ENCODE measurements at regions not wholly inside any gene's neighbourhood (a gene's known extent, or its start where the extent isn't known, plus 50 kb on each side); places are given as distances from the start of the nearest gene placed in this dataset.

DNA sequence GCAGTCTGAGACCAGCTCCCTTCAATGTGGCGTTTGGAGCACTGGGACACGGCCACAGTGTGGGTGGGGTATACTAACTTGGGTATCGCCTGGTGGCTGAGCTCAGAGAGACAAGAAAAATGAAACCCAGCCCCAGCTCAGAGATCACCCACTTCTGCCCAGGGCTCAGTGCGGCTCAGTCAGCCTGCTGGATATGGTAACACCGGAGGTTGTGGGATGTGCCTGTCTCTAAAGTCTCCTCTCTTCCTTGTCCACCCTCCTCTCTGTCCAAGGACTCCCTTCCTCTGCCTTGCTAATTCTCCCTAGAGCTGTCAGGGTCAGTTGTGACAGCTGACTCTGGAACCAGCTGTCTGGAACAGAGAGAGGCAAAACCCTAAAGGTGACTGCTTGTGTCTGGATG is 149.1 kb downstream of the PTPN20 start:
- intact Hi-C loops (cut with micrococcal nuclease): no loop called here
- Histone ChIP-seq H2AFZ (ENCODE audit: insufficient read depth, low read depth, low read length, poor library complexity, severe bottlenecking) (no peak overlapping the region), H3K9ac (ENCODE audit: insufficient read depth, low read length, poor library complexity, severe bottlenecking) (no peak overlapping the region), H3K27me3 (ENCODE audit: control insufficient read depth in 2 of 2, insufficient read depth in 2 of 2, low read length in 2 of 2) (no peaks in the 10 kb centered on the region), H3K9me3 (replicated peaks in 1 of 2; ENCODE audit: control insufficient read depth in 1 of 2, insufficient read depth in 1 of 2, low read length in 2 of 2) (no peaks in the 10 kb centered on the region), H3K27ac (ENCODE audit: low read depth in 1 of 2, low read length in 2 of 2) (no peak overlapping the region), H3K36me3 (replicated peaks in 1 of 2; ENCODE audit: control insufficient read depth in 1 of 2, insufficient read depth in 2 of 2, low read length in 2 of 2) (no peaks in the 10 kb centered on the region), H3K4me2 (replicated peaks; ENCODE audit: extremely low read depth, low read length, poor library complexity, severe bottlenecking) (no peak overlapping the region), H3K79me2 (ENCODE audit: insufficient read depth, low read length) (no peaks in the 10 kb centered on the region), H4K20me1 (ENCODE audit: insufficient read depth, low read length) (no peaks in the 10 kb centered on the region), H3K4me1 (ENCODE audit: control insufficient read depth in 1 of 2, insufficient read depth in 2 of 2, low read length in 2 of 2) (no peaks in the 10 kb centered on the region), H3K4me3 (replicated peaks in 1 of 3; ENCODE audit: low read depth in 2 of 3, low read length in 3 of 3) (no peak overlapping the region)
- Mint-ChIP-seq H3K4me3 (no peak overlapping the region), H3K27me3 (ENCODE audit: low read depth in 3 of 3) (peaks cover 4 to 5% (median 5%) of the 10 kb centered on the region in 3 donors), H3K27ac (no peak overlapping the region), H3K36me3 (no peaks in the 10 kb centered on the region), H3K9me3 (no peaks in the 10 kb centered on the region), H3K4me1 (peaks cover 7% of the 10 kb centered on the region)
- DNase-seq: no peak
- 100% methylated on average over 2 of the region's 5 CpGs for WGBS (ENCODE audit: insufficient coverage)
- TF ChIP-seq, protein P1, sequence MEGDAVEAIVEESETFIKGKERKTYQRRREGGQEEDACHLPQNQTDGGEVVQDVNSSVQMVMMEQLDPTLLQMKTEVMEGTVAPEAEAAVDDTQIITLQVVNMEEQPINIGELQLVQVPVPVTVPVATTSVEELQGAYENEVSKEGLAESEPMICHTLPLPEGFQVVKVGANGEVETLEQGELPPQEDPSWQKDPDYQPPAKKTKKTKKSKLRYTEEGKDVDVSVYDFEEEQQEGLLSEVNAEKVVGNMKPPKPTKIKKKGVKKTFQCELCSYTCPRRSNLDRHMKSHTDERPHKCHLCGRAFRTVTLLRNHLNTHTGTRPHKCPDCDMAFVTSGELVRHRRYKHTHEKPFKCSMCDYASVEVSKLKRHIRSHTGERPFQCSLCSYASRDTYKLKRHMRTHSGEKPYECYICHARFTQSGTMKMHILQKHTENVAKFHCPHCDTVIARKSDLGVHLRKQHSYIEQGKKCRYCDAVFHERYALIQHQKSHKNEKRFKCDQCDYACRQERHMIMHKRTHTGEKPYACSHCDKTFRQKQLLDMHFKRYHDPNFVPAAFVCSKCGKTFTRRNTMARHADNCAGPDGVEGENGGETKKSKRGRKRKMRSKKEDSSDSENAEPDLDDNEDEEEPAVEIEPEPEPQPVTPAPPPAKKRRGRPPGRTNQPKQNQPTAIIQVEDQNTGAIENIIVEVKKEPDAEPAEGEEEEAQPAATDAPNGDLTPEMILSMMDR (IDR thresholded peaks at IDR 0.05): no peak

DNA sequence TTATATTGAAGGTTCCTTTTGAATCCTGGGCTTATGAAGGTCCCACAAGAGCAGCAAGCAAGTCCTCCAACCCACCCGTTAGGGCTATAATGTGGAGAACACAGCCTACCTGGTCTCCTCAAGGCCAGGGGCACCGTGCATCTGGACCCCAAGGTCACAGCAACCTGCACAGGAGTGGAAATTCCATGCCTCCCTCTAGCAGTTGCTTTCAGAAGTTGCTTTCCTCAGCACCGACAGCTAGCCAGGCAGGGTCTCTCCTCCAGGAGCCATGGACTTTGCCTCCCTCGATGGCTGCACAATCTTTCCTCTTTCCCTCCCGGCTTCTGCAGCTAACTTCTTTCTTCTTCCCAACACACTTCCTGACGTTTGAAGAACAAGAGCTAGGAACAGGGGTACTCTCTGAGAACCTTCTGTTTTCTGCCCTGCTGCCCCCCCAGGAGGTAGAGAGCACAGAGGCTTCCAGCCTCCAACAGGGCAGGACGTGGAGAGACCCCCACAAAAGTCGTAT is 149.8 kb downstream of the PTPN20 start:
- H3K27ac Mint-ChIP-seq: no peak overlapping the region
- no peak overlapping the region for H3K4me2 ChIP-seq (replicated peaks; ENCODE audit: extremely low read depth, low read length, poor library complexity, severe bottlenecking)
- no peak for DNase-seq
- peaks cover 4 to 6% (median 5%) of the 10 kb centered on the region in 3 donors for H3K27me3 Mint-ChIP-seq (ENCODE audit: low read depth in 3 of 3)
- TF ChIP-seq, protein P1 (IDR thresholded peaks at IDR 0.05): no peak
- no peaks in the 10 kb centered on the region for H3K79me2 ChIP-seq (ENCODE audit: insufficient read depth, low read length)
- H3K4me3 ChIP-seq (replicated peaks in 1 of 3; ENCODE audit: low read depth in 2 of 3, low read length in 3 of 3): no peak overlapping the region
- no peaks in the 10 kb centered on the region for H3K27me3 ChIP-seq (ENCODE audit: control insufficient read depth in 2 of 2, insufficient read depth in 2 of 2, low read length in 2 of 2)
- no peaks in the 10 kb centered on the region for H4K20me1 ChIP-seq (ENCODE audit: insufficient read depth, low read length)
- no peaks in the 10 kb centered on the region for H3K9me3 ChIP-seq (replicated peaks in 1 of 2; ENCODE audit: control insufficient read depth in 1 of 2, insufficient read depth in 1 of 2, low read length in 2 of 2)
- H3K4me3 Mint-ChIP-seq: no peak overlapping the region
- no peak overlapping the region for H3K9ac ChIP-seq (ENCODE audit: insufficient read depth, low read length, poor library complexity, severe bottlenecking)
- H3K9me3 Mint-ChIP-seq: no peaks in the 10 kb centered on the region
- intact Hi-C loops (cut with micrococcal nuclease): no loop called here
- H3K36me3 Mint-ChIP-seq: no peaks in the 10 kb centered on the region
- WGBS (ENCODE audit: insufficient coverage): 89% methylated on average over 8 of the region's 8 CpGs
- no peaks in the 10 kb centered on the region for H3K4me1 ChIP-seq (ENCODE audit: control insufficient read depth in 1 of 2, insufficient read depth in 2 of 2, low read length in 2 of 2)
- H3K36me3 ChIP-seq (replicated peaks in 1 of 2; ENCODE audit: control insufficient read depth in 1 of 2, insufficient read depth in 2 of 2, low read length in 2 of 2): no peaks in the 10 kb centered on the region
- H3K27ac ChIP-seq (ENCODE audit: low read depth in 1 of 2, low read length in 2 of 2): no peak overlapping the region
- peaks cover 1% of the 10 kb centered on the region for H3K4me1 Mint-ChIP-seq
- H2AFZ ChIP-seq (ENCODE audit: insufficient read depth, low read depth, low read length, poor library complexity, severe bottlenecking): no peak overlapping the region
